CD4-positive, alpha-beta T cell treated with Interleukin-12 subunit alpha and Interleukin-12 subunit beta, for 1 hour (primary cell): ENCODE measurements at regions not wholly inside any gene's neighbourhood (a gene's known extent, or its start where the extent isn't known, plus 50 kb on each side); places are given as distances from the start of the nearest gene placed in this dataset.
"Not testable (repeated sequence)": the region's sequence is repeated elsewhere in the genome, so short reads cannot be mapped to it uniquely, and the experiment has no call there.

ENCODE experiments used
- DNase-seq: peaks from one replicate; pipeline ENCODE4 v3.0.0-alpha.2; 2020

DNA sequence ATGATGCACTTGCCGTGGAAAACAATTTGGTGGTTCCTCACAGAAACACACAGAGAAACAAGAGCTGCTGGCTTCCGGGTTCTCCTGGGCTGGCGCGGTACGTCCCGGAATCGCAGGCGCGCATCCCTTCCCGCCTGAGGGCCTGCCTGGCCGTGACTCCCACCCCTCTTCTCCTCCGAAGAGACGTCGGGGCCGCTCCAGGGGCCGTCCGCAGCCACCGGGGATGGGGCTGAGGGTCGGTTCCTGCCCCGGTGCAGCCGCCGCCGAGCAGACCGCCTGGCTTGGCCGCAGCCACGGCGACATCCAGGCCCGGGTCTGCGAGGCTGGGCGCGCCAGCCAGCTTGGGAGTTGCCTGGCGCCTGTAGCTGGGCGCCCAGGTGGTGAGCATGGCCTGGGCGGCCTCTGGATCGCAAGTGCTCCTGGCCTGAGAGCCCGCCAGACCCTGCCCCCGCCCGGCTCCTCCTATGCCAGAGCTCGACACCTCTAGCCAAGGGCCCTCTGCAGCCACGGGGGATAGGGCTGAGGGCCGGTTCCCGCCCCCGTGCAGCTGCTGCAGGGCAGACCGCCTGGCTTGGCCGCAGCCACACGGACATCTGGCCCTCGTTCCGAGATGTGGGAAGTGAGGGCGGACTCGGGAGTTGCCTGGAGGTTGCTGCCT lies 1647.5 kb downstream of the SPATA31A7 start:
- DNase-seq, result peak; percentile 27

DNA sequence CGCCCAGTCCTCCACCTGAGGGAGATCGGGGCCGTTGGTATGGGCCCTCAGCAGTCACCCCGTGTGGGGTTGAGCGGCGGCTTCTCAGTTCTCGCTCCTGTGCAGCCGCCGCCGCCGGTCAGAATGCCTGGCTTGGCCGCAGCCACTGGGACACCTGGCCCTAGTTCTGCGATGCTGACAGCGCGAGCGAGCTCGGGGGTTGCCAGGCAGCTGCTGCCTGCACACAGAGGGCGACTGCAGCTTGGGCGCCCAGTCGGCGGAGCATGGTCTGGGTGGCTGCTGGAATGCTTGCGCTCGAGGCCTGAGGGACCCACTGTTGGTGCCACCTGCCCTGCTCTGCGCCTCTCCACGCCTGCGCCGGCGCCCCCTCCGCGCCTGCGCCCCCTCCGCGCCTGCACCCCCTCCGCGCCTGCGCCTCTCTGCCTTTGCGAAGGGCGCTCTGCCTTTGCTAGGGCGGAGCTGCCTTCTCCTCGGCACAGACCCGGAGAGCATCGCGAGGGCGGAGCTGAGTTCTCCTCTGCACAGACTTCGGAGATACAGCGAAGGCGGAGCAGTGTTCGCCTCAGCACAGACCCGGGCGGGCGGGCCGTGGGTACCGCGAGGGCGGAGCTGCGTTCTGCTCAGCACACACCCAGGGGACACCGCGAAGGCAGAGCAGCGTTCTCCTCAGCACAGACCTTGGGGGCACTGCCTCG lies 1648.3 kb downstream of the SPATA31A7 start:
- peak; percentile 94 for DNase-seq

DNA sequence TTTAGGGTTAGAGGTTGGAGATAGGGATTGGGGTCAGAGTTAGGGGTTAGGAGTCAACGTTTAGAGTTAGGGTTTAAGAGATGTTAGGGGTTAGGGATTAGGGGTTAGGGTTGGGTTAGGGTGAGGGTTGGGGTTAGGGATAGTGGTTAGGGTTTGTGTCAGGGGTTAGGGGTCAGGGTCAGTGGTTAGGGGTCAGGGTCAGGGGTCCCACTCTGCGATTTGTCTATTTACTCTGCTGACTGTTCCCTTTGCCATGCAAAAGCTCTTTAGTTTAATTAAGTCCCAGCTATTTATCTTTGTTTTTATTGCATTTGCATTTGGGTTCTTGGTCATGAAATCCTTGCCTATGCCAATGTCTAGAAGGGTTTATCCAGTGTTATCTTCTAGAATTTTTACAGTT lies 1649.3 kb downstream of the SPATA31A7 start:
- not testable (repeated sequence) for DNase-seq

DNA sequence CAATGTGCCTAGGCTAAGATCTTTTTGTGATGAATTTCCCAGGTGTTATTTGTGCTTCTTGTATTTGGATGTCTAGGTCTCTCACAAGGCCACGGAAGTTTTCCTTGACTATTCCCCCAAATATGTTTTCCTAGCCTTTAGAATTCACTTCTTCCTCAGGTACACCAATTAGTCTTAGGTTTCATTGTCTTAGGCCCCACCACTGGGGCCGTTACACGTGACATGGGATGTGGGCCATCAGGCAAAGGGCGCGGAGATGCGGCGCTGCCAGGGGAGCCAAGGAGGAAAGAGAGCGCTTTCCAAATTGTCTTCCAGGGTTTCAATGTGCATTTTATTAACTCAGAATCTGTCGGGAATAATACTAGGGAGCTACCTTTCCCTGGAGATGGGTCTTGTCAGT lies 1653.3 kb downstream of the SPATA31A7 start:
- not testable (repeated sequence) for DNase-seq

DNA sequence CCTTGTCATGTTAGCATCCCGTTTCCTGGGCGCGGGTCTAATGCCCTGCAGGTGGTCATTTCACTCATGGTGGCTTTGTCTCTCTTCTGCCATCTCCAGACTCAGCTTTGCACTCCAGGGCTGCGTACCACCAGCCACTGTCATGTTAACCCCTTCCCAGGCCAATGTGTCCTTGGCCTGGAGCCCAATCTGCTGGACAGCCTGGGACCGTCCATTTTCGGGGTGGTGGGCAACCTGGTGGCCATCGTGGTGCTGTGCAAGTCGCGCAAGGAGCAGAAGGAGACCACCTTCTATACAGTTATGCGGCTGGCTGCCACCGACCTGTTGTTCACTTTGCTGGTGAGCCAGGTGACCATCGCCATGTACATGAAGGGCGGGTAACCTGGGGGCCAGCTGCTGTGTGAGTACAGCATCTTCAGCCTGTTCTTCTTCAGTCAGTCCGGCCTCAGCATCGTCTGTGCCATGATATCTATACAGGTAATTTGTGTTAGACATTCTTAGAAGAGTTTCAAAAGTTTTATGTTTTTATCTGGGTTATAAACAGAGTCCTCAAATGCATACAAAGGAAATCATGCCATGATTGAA lies 1654.0 kb downstream of the SPATA31A7 start:
- DNase-seq, result not testable (repeated sequence)

DNA sequence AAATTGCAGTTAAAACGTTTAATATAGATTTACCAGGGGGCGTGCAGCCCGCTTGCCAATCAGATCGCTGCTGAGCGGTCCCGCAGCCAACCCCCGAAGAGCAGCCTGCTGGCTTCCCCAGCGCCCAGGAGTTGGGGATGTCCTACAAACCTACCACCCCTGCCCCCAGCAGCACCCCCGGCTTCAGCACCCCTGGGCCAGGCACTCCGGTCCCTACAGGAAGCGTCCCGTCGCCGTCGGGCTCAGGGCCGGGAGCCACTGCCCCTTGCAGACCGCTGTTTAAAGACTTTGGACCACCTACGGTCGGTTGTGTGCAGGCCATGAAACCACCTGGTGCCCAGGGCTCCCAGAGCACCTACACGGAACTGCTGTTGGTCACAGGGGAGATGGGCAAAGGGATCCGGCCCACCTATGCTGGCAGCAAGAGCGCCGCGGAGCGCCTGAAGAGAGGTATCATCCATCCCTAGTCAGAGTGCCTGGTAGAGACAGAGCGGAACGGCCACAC lies 1654.9 kb downstream of the SPATA31A7 start:
- DNase-seq, result not testable (repeated sequence)

DNA sequence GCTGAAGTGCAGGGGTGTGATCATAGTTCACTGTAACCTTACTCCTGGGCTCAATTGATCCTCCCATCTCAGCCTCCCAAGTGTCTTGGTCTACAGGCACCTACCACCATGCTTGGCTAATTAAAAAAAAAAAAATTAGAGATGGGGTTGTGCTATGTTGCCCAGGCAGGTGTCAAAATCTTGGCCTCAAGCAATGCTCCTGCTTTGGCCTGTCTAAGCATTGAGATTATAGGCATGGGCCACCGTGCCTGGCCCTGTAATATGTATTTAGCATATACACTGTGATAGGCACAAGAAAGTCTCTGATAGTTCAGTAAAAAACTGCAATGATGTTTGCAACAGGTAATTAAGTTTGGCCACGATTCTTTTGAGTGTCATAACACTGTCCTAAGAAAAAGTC lies 1658.4 kb downstream of the SPATA31A7 start:
- DNase-seq, result not testable (repeated sequence)

DNA sequence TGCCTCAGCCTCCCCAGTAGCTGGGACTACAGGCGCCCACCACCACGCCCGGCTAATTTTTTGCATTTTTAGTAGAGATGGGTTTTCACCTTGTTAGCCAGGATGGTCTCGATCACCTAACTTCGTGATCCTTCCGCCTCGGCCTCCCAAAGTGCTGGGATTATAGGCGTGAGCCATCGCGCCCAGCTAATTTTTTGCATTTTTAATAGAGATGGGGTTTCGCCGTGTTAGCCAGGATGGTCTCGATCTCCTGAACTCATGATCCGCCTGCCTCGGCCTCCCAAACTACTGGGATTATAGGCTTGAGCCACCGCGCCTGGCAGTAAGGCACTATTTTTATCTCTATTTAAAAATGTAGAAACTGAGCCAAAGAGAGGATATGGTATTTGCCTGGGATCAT lies 1660.2 kb downstream of the SPATA31A7 start:
- not testable (repeated sequence) for DNase-seq

DNA sequence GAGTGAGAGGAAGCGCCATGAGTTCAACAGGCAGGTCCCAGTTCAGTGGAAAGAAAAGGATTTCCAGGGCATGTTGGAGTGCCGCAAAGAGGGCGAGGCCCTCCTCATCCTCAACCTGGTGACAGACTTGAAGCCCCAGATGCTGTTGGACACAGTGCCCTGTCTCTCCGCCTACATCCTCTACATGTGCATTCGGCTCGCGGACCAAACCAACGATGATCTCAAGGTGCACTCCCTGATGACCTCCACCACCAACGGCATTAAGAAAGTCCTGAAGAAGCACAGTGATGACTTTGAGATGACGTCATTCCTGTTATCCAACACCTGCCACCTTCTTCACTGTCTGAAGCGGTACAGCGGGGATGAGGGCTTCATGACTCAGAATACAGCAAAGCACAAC lies 1667.4 kb downstream of the SPATA31A7 start:
- DNase-seq, result not testable (repeated sequence)

DNA sequence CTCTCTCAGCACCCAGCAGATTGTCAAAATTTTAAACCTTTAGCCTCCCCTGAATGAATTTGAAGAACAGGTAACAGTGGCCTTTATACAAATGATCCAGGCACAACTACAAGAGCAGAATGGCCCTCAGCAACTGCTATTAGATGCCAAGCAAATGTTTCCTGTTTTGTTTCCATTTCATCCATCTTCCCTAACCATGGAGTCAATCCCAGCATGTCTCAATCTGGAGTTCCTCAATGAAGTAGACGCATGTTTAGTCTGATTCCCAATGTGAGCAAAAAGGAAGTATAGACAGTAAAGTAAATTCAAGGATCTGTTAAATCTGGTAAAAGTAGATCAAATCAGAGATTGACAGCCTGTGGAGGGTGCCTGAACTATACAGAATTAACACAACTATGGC lies 1668.4 kb downstream of the SPATA31A7 start:
- DNase-seq, result not testable (repeated sequence)

DNA sequence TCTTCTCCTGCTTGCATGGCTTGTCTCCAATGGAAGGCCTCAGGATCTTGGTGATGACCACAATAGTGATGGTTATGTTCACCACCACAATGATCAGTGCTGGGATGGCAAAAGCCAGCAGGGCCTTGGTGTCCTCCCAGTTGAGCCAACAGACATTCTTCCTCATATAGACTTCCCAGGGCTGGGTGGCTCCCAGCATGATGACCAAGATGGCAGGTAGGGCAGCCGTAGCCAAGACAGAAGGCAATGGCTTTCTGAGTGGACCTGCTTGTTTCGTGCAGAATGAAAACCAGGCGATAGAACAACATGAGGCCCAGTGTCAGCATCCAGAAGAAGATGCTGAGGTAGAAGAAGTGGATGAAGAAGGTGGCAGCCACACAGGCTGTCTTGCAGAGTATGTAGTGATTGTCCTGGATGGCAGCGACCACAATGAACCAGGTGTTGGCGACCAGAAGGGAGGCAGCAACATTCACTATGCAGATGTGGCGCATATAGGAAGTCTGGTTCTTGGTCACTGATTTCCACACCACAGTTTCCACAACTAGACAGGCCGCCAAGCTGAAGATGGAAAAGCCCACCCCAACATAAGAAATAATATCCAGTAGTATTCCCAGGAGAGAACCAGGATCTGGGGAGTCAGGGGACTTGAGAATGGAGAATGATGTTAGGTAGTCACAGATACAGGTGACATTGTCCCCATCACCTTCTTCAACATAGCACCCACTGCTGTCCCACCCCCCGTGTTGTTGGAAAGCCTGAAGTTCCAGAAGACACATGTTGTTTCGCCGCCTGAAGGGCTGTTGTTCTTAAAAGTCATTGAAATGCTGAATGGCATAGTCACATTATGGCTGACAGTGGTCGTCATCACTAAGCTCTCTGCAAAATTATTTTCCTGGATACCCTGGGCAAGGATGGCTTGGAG lies 1671.4 kb downstream of the SPATA31A7 start:
- not testable (repeated sequence) for DNase-seq

DNA sequence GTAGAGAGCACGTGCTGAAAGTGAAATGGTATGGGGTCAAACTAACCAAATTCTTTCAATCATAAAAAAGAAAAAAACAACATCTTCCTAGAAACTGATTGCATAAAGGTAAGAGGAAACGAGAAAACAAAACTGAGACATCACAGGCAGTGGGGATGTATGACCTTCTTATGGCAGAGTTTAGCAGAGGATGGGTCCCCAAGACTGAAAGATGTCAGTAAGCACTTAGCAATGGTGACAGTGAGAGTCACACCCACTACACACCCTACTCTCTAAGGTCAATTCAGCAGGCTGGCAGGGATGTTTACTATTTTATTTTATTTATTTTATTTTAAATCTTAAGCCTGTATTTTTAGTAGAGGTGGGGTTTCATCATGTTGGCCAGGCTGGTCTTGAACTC lies 1672.3 kb downstream of the SPATA31A7 start:
- DNase-seq, result not testable (repeated sequence)

DNA sequence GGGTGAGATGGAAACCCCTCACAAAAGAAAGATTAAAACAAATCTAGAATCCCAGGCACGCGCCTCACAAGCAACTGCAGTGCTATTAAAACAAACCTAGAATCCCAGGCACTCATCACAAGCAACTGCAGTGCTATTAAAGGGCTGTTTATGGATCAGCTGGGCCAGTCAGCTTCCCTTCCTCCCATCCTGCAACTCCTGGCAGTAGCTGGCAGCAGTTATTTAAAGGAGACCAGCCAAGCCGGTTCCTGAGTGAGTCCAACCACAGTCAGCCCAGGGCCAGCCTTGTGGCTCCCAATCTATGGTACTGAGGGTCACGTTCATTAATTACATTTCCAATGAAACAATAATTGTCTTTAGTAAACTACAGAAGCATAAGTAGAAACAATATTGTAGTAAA lies 1673.5 kb downstream of the SPATA31A7 start:
- not testable (repeated sequence) for DNase-seq

DNA sequence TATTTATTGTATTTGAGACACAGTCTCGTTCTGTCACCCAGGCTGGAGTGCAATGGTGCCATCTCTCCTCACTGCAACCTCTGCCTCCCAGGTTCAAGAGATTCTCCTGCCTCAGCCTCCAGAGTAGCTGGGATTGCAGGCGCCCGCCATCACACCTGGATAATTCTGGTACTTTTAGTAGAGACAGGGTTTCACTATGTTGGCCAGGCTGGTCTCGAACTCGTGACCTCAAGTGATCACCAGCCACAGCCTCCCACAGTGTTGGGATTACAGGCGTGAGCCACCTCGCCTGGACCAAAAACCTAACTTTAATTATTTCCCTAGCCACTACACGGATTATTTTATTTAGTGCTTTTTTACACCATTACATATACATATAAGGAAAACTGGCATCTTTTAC lies 1674.0 kb downstream of the SPATA31A7 start:
- DNase-seq, result not testable (repeated sequence)

DNA sequence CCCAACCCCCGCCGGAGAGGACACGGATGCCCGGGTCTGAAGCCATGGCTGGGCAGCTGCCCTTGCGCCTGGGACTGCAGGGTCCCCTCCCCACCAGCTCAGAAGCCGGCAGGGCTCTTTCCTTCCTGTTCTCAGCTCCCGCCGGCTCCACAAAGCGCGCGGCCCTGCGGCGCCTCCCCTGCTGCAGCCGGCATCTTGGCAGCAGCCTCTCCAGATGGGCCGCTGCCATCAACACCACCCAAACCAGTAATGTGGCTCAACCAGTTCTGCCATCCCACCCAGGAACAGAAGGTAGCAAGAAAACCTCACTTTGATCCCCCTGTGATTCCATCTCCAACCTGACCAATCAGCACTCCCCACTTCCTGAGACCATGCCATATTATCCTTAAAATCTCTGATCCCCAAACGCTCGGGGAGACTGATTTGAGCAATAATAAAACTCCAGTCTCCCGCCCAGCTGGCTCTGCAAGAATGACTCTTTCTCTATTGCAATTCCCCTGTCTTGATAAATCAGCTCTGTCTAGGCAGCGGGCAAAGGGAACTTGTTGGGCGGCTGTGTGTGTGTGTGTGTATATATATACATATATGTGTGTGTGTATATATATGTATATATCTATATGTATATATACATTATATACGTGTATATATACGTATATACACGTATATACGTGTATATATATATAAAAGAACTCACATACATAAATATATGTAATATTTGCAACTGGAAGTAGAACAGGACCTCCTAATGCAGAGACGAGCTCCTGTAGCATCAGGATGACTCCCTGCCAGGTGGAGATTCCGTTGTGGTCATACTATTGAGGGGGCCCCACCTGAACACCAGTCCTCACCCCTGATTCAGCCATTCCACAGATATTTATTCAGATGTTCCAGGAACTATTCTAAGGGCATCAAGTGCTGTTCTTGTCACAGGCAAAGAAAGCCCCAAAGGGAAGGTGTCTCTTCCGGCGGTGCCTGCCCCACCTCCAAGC lies 1674.9 kb downstream of the SPATA31A7 start:
- not testable (repeated sequence) for DNase-seq

DNA sequence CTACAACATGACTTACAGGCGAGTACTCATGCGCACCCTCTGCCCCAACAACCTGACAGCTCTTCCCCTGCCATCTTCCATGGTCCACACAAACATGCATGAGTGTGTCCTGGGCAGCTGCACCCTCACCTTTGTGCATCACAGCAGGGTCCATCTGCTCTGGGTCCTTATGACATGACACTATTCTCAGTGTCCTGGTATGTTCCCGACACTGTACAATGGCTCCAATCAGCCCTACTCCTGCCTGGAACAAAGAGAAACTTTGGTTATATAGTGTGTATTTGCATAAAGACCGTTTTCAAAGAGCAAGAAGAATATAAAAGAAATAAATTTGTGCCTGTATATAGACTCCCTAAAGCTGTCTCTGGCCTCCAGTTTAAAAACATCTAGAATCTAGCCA lies 1679.2 kb downstream of the SPATA31A7 start:
- DNase-seq, result not testable (repeated sequence)

DNA sequence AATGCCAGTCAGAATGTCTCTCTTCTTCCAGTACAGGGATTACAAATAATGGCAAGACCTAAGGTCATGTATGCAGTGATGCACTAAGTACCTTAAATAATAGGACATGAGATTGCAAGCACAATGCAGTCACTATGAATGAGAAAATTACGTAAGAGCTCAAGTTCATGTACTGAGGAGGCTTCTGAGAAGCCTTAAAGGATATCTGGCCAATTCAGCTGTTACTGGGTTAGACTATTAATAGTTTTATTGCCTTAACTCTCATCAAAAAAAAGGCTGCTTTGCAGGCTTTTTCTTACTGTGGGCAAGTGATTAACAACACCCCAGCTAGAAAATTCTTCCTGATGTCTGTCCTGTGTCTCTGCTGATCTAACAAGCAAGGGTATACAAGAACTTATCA lies 1681.9 kb downstream of the SPATA31A7 start:
- not testable (repeated sequence) for DNase-seq

DNA sequence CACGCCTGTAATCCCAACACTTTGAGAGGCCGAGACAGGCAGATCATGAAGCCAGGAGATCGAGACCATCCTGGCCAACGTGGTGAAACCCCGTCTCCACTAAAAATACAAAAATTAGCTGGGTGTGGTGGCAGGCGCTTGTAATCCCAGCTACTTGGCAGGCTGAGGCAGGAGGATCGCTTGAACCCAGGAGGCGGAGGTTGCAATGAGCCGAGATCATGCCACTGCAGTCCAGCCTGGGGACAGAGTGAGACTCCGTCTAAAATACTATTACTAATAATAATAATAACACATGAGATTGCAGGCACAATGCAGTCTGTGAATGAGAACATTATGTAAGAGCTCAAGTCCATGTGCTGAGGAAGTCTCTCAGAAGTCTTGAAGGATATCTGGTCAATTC lies 1684.4 kb downstream of the SPATA31A7 start:
- not testable (repeated sequence) for DNase-seq

DNA sequence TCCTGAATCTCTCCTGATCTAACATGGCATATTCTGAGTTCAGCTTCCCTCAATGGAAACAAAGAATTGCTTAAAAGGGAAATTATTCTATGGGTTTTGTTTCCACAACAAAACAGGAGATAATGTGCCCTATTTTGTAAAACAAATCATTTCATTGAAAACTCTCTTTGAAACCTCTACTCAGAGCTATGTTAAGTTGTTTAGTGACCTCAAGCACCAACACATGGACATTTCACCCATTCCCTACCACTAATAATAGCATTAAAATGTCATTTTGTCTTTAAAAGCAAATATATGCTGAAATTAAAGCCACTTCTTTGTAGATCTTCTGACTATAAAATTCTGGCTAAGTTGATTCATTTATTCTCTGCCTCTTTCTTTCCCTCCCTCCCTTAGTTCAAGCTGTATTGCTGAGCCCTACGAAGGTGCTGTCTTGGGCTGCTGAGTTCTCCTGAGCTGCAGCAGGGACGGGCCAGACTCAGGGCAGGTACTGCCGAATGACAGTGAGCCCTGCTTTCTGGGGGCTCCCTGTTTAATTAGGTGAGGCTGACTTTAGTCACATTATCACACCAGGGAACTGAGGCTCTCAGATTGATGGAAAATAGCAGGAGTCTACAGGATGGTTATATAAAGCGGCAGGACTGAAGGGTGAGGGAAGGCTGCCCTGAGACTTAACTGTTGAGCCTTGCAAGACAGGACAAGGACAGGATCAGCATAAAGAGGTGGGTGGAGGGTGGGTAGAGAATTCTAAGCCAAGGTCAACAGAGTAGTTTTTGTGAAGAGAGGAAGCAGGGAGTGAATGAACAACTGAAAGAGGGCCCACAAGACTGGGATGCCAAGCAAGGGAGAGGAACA lies 1685.1 kb downstream of the SPATA31A7 start:
- DNase-seq, result not testable (repeated sequence)

DNA sequence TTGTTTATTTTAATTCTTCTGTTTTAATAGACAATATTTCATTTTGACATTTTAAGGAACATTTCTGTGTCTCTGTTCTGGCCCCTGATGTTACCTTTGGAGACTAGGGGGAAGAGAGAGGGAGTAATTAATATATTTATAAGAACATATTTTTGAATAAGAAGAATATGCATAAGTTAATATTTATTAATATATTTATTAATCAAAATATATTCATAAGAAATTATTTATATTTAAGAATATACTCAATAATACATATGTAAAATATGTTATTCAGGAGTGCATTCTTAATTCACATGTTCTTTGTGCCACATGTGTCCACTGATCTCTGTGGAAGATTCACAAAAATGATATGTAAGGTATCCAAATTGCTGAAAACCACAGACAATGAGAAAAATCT lies 1687.7 kb downstream of the SPATA31A7 start:
- DNase-seq, result not testable (repeated sequence)
